SK-N-SH (cell line): ENCODE measurements at regions not wholly inside any gene's neighbourhood (a gene's known extent, or its start where the extent isn't known, plus 50 kb on each side); places are given as distances from the start of the nearest gene placed in this dataset.

ENCODE experiments used
- CTCF ChIA-PET: fragments of 300-600, 350-600 bp; formaldehyde crosslinking; extraction: SDS; loops from one replicate; lab custom pipeline; 2021; lab: Yijun Ruan, JAX
- POLR2A ChIA-PET: fragments of 350-600 bp; sonication (Branson Sonifier 250); formaldehyde crosslinking; extraction: SDS; loops from one replicate; lab custom pipeline; 2020; ENCODE audit warnings: antibody characterized with exemption, inconsistent platforms; lab: Yijun Ruan, JAX
- DNase-seq: peaks from one replicate; pipeline ENCODE4 v3.0.0; 2012
- H2AFZ ChIP-seq: fragments of 200-600 bp; sonication (generic); 2 replicates; pipeline ENCODE4 v1.8.1; 2016; ENCODE audit warnings: antibody characterized with exemption, mild to moderate bottlenecking, low read depth
- H3F3A ChIP-seq: fragments of 200-600 bp; sonication (generic); replicated peaks from 2 replicates; pipeline ENCODE3; 2016; ENCODE audit warnings: antibody characterized with exemption, mild to moderate bottlenecking; ENCODE audit not compliant: insufficient read depth
- H3K27ac ChIP-seq, 2 experiments: fragments of 200-500 bp in 1 of 2; fragments of 200-600 bp in 1 of 2; sonication (Bioruptor generic) in 1 of 2; sonication (generic), shearing (Covaris generic) in 1 of 2; 2 replicates each; pipeline versions ENCODE4 v1.5.1 to v1.6.1; 2014 to 2016; ENCODE audit warnings: low read depth in 2 of 2, inconsistent platforms in 1 of 2, low read length in 1 of 2, mild to moderate bottlenecking in 1 of 2, mixed read lengths in 1 of 2
- H3K27me3 ChIP-seq: fragments of 200-600 bp; sonication (generic), shearing (Covaris generic); 2 replicates; pipeline ENCODE4 v1.6.1; 2016; ENCODE audit warnings: mixed run types; ENCODE audit not compliant: insufficient read depth
- H3K36me3 ChIP-seq, 2 experiments: fragments of 200-500 bp in 1 of 2; fragments of 200-600 bp in 1 of 2; sonication (Bioruptor generic) in 1 of 2; sonication (generic) in 1 of 2; replicated peaks in 1 of 2; 2 replicates each; pipeline versions ENCODE3 to v1.5.1; 2014 to 2016; ENCODE audit warnings: low read length in 1 of 2, mild to moderate bottlenecking in 1 of 2; ENCODE audit not compliant: insufficient read depth in 2 of 2, control insufficient read depth in 1 of 2
- H3K4me1 ChIP-seq, 2 experiments: fragments of 200-500 bp in 1 of 2; fragments of 200-600 bp in 1 of 2; sonication (Bioruptor generic) in 1 of 2; sonication (generic), shearing (Covaris generic) in 1 of 2; 2 replicates each; pipeline versions ENCODE4 v1.5.1 to v1.6.1; 2014 to 2016; ENCODE audit warnings: low read depth in 1 of 2, low read length in 1 of 2, mixed run types in 1 of 2; ENCODE audit not compliant: insufficient read depth in 2 of 2, control insufficient read depth in 1 of 2
- H3K4me2 ChIP-seq: fragments of 200-600 bp; sonication (generic), shearing (Covaris generic); 2 replicates; pipeline ENCODE4 v1.6.1; 2017; ENCODE audit warnings: mixed run types
- H3K4me3 ChIP-seq, 2 experiments: fragments of 200-500 bp in 1 of 2; fragments of 200-600 bp in 1 of 2; sonication (Bioruptor generic) in 1 of 2; sonication (generic), shearing (Covaris generic) in 1 of 2; 2 replicates each; pipeline versions ENCODE4 v1.5.1 to v1.8.1; 2014 to 2016; ENCODE audit warnings: low read depth in 2 of 2, inconsistent platforms in 1 of 2, low read length in 1 of 2, mild to moderate bottlenecking in 1 of 2, mixed read lengths in 1 of 2, moderate library complexity in 1 of 2
- H3K79me2 ChIP-seq: fragments of 200-600 bp; sonication (generic); 2 replicates; pipeline ENCODE4 v1.8.1; 2017; ENCODE audit warnings: mild to moderate bottlenecking; ENCODE audit not compliant: insufficient read depth
- H3K9ac ChIP-seq: fragments of 200-600 bp; sonication (generic); 2 replicates; pipeline ENCODE4 v1.6.1; 2017; ENCODE audit warnings: mixed run types
- H3K9me2 ChIP-seq: fragments of 200-600 bp; sonication (generic); 2 replicates; pipeline ENCODE4 v1.6.1; 2017; ENCODE audit warnings: mixed run types
- H3K9me3 ChIP-seq: fragments of 200-600 bp; sonication (generic); 2 replicates; pipeline ENCODE4 v1.6.1; 2017; ENCODE audit warnings: mixed run types, mild to moderate bottlenecking, moderate library complexity
- H4K20me1 ChIP-seq: fragments of 200-600 bp; sonication (generic); 2 replicates; pipeline ENCODE4 v1.6.1; 2017; ENCODE audit warnings: mild to moderate bottlenecking, mixed run types; ENCODE audit not compliant: insufficient read depth
- CHD2 ChIP-seq: fragments of 150-350 bp; IDR thresholded peaks from 2 replicates; pipeline ENCODE4 v1.6.1; 2018; ENCODE audit warnings: low read length; ENCODE audit not compliant: partially characterized antibody
- EZH2phosphoT487 ChIP-seq: fragments of 200-600 bp; sonication (generic); IDR thresholded peaks from 2 replicates; pipeline ENCODE4 v1.6.1; 2017; ENCODE audit warnings: low read depth, mixed run types, mild to moderate bottlenecking, antibody characterized with exemption, moderate library complexity, borderline replicate concordance
- FOXJ3 ChIP-seq: sonication (generic); formaldehyde crosslinking; IDR thresholded peaks from 2 replicates; pipeline ENCODE4 v1.5.1; 2020; ENCODE audit warnings: mild to moderate bottlenecking, missing genetic modification reagents
- FOXM1 ChIP-seq: IDR thresholded peaks from 2 replicates; pipeline ENCODE4 v1.4.0; 2012; ENCODE audit warnings: low read depth, mild to moderate bottlenecking
- GATA2 ChIP-seq: sonication (generic); formaldehyde crosslinking; IDR thresholded peaks from 2 replicates; pipeline ENCODE4 v1.5.0; 2020; ENCODE audit warnings: mild to moderate bottlenecking, missing genetic modification reagents
- JUND ChIP-seq: IDR thresholded peaks from 2 replicates; pipeline ENCODE4 v1.4.0; 2012
- MXI1 ChIP-seq: IDR thresholded peaks from 2 replicates; pipeline ENCODE4 v1.6.1; 2012; ENCODE audit warnings: mild to moderate bottlenecking, low read depth, low read length, improper control_type of control experiment
- PBX3 ChIP-seq: IDR thresholded peaks from 2 replicates; pipeline ENCODE4; 2012
- POLR2AphosphoS5 ChIP-seq: IDR thresholded peaks from 2 replicates; pipeline ENCODE4 v1.6.1; 2012; ENCODE audit warnings: low read depth, low read length
- RAD21 ChIP-seq: IDR thresholded peaks from 2 replicates; pipeline ENCODE4 v1.6.1; 2012; ENCODE audit warnings: mild to moderate bottlenecking, low read length
- RCOR1 ChIP-seq: fragments of 150-350 bp; IDR thresholded peaks from 2 replicates; pipeline ENCODE4 v1.6.1; 2017; ENCODE audit warnings: antibody characterized with exemption, low read length
- RFX5 ChIP-seq: IDR thresholded peaks from 2 replicates; pipeline ENCODE4 v1.6.1; 2012; ENCODE audit warnings: mild to moderate bottlenecking, improper control_type of control experiment, low read length
- SIN3A ChIP-seq: IDR thresholded peaks from 2 replicates; pipeline ENCODE4 v1.6.1; 2012; ENCODE audit warnings: low read depth, mild to moderate bottlenecking, low read length, moderate library complexity, borderline replicate concordance
- TEAD4 ChIP-seq: IDR thresholded peaks from 2 replicates; pipeline ENCODE4 v1.4.0; 2012; ENCODE audit warnings: mild to moderate bottlenecking, borderline replicate concordance; ENCODE audit not compliant: insufficient read depth
- USF1 ChIP-seq: IDR thresholded peaks from 2 replicates; pipeline ENCODE4 v1.4.0; 2012; ENCODE audit warnings: low read depth, borderline replicate concordance
- WGBS: methylation state at CpG from one replicate; pipeline ENCODE4 v1.1.6; 2017; ENCODE audit warnings: low lambda C conversion rate; 5-methylcytosine and 5-hydroxymethylcytosine counted together
- TF ChIP-seq, protein P1 (sequence below): fragments of 200-600 bp; sonication (generic); IDR thresholded peaks from 2 replicates; pipeline ENCODE4 v1.6.1; 2017; ENCODE audit warnings: antibody characterized with exemption, mild to moderate bottlenecking, moderate library complexity
- TF ChIP-seq, protein P2 (sequence below): IDR thresholded peaks from 2 replicates; pipeline ENCODE4 v1.6.1; 2012; ENCODE audit warnings: mild to moderate bottlenecking, low read depth, low read length, moderate library complexity

DNA sequence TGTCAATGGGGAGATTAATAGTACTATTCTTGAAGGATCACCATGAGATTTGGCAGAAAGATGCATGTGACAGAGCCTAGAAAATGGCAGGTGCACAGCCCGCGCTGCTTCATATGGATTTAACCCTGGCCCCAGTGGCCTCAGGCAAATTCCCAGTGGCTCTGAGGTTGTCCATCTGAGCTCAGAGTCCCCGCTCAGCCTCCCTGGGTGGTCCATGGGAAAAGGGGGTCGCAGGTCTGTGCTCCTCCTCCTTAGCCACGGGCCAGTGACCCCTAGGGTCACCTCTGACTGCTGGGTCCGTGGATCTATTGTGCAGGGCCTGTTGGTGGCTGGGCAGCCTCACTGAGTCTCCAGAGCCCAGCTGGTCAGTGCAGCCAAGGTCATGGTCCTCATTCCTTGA is 93.3 kb upstream of the BOD1 start:
- Histone ChIP-seq H3K4me2 (no peak overlapping the region), H3K9me2 (no peaks in the 10 kb centered on the region)
- WGBS, result 62% methylated on average over 6 of the region's 6 CpGs
- DNase-seq, result no peak
- TF ChIP-seq USF1 (no peak), EZH2phosphoT487 (no peak), CHD2 (no peak), GATA2 (no peak), TEAD4 (no peak), RCOR1 (no peak), RAD21 (no peak), POLR2AphosphoS5 (no peak), JUND (no peak)
- TF ChIP-seq, protein P1, sequence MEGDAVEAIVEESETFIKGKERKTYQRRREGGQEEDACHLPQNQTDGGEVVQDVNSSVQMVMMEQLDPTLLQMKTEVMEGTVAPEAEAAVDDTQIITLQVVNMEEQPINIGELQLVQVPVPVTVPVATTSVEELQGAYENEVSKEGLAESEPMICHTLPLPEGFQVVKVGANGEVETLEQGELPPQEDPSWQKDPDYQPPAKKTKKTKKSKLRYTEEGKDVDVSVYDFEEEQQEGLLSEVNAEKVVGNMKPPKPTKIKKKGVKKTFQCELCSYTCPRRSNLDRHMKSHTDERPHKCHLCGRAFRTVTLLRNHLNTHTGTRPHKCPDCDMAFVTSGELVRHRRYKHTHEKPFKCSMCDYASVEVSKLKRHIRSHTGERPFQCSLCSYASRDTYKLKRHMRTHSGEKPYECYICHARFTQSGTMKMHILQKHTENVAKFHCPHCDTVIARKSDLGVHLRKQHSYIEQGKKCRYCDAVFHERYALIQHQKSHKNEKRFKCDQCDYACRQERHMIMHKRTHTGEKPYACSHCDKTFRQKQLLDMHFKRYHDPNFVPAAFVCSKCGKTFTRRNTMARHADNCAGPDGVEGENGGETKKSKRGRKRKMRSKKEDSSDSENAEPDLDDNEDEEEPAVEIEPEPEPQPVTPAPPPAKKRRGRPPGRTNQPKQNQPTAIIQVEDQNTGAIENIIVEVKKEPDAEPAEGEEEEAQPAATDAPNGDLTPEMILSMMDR, result no peak
- TF ChIP-seq, protein P2, sequence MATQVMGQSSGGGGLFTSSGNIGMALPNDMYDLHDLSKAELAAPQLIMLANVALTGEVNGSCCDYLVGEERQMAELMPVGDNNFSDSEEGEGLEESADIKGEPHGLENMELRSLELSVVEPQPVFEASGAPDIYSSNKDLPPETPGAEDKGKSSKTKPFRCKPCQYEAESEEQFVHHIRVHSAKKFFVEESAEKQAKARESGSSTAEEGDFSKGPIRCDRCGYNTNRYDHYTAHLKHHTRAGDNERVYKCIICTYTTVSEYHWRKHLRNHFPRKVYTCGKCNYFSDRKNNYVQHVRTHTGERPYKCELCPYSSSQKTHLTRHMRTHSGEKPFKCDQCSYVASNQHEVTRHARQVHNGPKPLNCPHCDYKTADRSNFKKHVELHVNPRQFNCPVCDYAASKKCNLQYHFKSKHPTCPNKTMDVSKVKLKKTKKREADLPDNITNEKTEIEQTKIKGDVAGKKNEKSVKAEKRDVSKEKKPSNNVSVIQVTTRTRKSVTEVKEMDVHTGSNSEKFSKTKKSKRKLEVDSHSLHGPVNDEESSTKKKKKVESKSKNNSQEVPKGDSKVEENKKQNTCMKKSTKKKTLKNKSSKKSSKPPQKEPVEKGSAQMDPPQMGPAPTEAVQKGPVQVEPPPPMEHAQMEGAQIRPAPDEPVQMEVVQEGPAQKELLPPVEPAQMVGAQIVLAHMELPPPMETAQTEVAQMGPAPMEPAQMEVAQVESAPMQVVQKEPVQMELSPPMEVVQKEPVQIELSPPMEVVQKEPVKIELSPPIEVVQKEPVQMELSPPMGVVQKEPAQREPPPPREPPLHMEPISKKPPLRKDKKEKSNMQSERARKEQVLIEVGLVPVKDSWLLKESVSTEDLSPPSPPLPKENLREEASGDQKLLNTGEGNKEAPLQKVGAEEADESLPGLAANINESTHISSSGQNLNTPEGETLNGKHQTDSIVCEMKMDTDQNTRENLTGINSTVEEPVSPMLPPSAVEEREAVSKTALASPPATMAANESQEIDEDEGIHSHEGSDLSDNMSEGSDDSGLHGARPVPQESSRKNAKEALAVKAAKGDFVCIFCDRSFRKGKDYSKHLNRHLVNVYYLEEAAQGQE, result no peak
- TF ChIP-seq, all 33 proteins: peak for 0
- no peak overlapping the region for H3K27ac ChIP-seq
- H3K79me2 ChIP-seq, result no peaks in the 10 kb centered on the region
- ChIA-PET POLR2A (no interaction called here), CTCF (no interaction called here)
- no peaks in the 10 kb centered on the region for H3F3A ChIP-seq
- no peaks in the 10 kb centered on the region for H3K27me3 ChIP-seq
- H3K4me1 ChIP-seq, result peaks cover 0 to 30% of the 10 kb centered on the region in 2 experiments; a peak in 1 of 4 replicates
- no peak overlapping the region for H2AFZ ChIP-seq
- H3K9me3 ChIP-seq, result no peaks in the 10 kb centered on the region
- H3K36me3 ChIP-seq, result no peaks in the 10 kb centered on the region
- no peaks in the 10 kb centered on the region for H4K20me1 ChIP-seq
- no peak overlapping the region for H3K4me3 ChIP-seq
- no peak overlapping the region for H3K9ac ChIP-seq

DNA sequence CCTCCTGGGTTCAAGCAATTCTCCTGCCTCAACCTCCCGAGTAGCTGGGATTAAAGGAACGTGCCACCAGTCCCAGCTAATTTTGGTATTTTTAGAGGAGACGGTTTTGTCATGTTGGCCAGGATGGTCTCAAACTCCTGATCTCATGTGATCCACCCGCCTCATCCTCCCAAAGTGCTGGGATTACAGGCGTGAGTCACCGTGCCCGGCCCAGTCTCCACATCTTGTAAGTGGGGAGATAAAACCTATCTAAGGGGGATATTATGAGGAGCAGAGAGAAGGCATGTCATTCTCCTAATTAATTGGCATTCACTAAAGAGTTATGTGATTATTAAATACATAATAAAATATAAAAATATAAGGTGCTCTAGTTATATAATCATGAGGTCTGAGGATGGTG is 94.1 kb upstream of the BOD1 start:
- H3K4me2 ChIP-seq, result no peak overlapping the region
- no peaks in the 10 kb centered on the region for H3K27me3 ChIP-seq
- no peaks in the 10 kb centered on the region for H3K9me2 ChIP-seq
- ChIA-PET CTCF (no interaction called here), POLR2A (no interaction called here)
- peaks cover 0 to 26% of the 10 kb centered on the region in 2 experiments; a peak in 2 of 4 replicates for H3K4me1 ChIP-seq
- H3K27ac ChIP-seq, result no peak overlapping the region
- WGBS, result 77% methylated on average over 7 of the region's 7 CpGs
- no peak overlapping the region for H3K4me3 ChIP-seq
- H3K9me3 ChIP-seq, result no peaks in the 10 kb centered on the region
- H3K9ac ChIP-seq, result no peak overlapping the region
- no peak overlapping the region for H2AFZ ChIP-seq
- no peak for DNase-seq
- H3F3A ChIP-seq, result no peaks in the 10 kb centered on the region
- no peaks in the 10 kb centered on the region for H3K79me2 ChIP-seq
- no peaks in the 10 kb centered on the region for H3K36me3 ChIP-seq
- no peak for TF ChIP-seq RFX5
- no peak for TF ChIP-seq FOXM1
- no peak for TF ChIP-seq FOXJ3 (CRISPR knock-in tag)
- no peak for TF ChIP-seq PBX3
- TF ChIP-seq, protein P1, result no peak
- TF ChIP-seq MXI1, result no peak
- no peak for TF ChIP-seq SIN3A
- no peaks in the 10 kb centered on the region for H4K20me1 ChIP-seq
